Choroid plexus epithelial cell (primary cell): ENCODE measurements at regions not wholly inside any gene's neighbourhood (a gene's known extent, or its start where the extent isn't known, plus 50 kb on each side); places are given as distances from the start of the nearest gene placed in this dataset.
A peak's percentile ranks its signal among the peaks of the same experiment; 100 is the strongest.

Experiments
- DNase-seq: peaks from one replicate; pipeline ENCODE4 v3.0.0-alpha.2; 2010; ENCODE audit warnings: low read depth
- H3K4me3 ChIP-seq: 2 replicates; pipeline ENCODE4 v1.5.1; 2011; ENCODE audit warnings: low read depth, mild to moderate bottlenecking, control low read depth, low read length, moderate library complexity
- TF ChIP-seq, protein P1 (sequence below): conservative IDR thresholded peaks from 2 replicates; pipeline ENCODE4 v1.5.1; 2011; ENCODE audit warnings: low read depth, mild to moderate bottlenecking, control low read depth, inconsistent platforms, low read length, moderate library complexity

DNA sequence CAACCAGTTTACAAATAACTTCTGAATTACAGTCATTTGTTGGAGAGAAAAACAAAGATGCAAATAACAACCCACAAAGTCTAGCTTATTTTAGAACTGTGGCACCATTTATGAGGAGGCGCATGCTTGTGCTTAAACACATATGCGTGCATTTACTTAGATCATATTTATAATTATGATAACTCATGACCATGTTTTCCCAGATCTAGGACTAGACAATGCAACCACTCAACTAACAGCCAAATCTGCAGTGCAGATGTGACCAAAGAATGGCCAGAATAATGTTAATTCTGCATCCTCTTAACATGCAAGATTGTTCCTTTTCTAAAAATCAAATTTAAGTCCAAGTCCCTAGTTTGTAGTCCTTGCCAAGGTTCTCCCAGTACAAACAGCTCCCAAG is 167.3 kb upstream of the FST start:
- TF ChIP-seq, protein P1, sequence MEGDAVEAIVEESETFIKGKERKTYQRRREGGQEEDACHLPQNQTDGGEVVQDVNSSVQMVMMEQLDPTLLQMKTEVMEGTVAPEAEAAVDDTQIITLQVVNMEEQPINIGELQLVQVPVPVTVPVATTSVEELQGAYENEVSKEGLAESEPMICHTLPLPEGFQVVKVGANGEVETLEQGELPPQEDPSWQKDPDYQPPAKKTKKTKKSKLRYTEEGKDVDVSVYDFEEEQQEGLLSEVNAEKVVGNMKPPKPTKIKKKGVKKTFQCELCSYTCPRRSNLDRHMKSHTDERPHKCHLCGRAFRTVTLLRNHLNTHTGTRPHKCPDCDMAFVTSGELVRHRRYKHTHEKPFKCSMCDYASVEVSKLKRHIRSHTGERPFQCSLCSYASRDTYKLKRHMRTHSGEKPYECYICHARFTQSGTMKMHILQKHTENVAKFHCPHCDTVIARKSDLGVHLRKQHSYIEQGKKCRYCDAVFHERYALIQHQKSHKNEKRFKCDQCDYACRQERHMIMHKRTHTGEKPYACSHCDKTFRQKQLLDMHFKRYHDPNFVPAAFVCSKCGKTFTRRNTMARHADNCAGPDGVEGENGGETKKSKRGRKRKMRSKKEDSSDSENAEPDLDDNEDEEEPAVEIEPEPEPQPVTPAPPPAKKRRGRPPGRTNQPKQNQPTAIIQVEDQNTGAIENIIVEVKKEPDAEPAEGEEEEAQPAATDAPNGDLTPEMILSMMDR = no peak
- DNase-seq = no peak
- no peak overlapping the region for H3K4me3 ChIP-seq

- TF ChIP-seq, protein P1 = peak; percentile 24
- DNase-seq = no peak
- H3K4me3 ChIP-seq = no peak overlapping the region
These were observed 162.1 kb upstream of the FST start for GRCh38 chr5:53318303-53318702.

GRCh38 chr5:53319315-53319714 is 161.1 kb upstream of the FST start:
- TF ChIP-seq, protein P1 = no peak
- DNase-seq = no peak
- H3K4me3 ChIP-seq = no peak overlapping the region

DNA sequence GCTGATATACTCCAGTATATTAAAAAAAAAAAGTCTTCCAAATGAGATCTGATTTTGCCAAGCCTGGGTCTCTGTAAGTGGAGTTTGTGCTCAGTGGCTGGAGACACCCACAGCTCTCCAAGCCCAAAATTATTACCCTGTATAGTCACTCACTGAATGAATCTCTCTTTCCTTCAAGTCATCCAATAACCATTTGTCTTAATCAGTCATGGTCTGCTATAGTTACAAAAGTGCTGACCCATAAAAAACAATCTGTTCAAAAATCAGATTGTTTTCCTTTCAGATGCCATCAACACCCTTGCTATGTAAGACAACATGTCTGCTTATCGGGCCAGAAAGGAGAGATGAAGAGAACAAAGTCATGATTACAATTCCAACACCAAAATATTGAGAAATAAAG is 159.4 kb upstream of the FST start:
- TF ChIP-seq, protein P1 = no peak
- DNase-seq = no peak
- no peak overlapping the region for H3K4me3 ChIP-seq

DNA sequence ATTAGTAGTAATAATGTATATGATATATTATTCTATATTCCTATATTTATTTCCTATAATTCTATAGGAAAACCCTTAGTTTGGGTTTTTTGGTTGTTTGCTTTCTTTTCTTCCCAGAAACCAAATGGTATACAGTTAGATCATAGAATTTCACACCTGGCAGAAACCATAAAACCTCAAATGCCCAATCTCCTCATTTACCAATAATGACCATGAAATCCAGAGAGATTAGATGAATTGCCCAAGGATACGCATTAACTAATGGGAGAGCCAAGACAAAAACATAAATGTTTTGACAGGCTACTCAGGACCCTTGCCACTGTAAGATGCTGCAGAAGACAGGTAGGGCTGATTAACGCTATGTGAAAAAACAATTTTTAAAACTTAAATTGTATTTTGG is 158.7 kb upstream of the FST start:
- TF ChIP-seq, protein P1 = no peak
- no peak overlapping the region for H3K4me3 ChIP-seq
- no peak for DNase-seq

DNA sequence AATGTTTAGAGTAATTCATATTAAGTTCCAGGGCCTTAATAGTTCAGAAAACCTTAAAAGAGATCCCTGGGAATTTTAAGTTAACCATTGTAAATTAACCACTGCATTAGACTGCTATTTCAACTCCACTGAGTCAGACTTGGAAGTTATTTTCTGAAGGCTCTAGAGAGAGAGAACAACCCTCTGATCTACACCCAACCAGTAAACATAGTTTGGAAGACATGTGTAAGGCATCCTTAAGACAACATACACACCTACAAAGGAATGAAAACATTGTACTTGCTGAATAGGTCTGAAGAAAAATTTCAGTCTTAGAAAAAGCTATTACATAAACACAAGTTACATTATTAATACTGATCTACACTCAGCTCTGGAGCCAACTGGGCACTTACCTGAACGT is 158.2 kb upstream of the FST start:
- no peak overlapping the region for H3K4me3 ChIP-seq
- TF ChIP-seq, protein P1 = no peak
- peak; percentile 48 for DNase-seq

DNA sequence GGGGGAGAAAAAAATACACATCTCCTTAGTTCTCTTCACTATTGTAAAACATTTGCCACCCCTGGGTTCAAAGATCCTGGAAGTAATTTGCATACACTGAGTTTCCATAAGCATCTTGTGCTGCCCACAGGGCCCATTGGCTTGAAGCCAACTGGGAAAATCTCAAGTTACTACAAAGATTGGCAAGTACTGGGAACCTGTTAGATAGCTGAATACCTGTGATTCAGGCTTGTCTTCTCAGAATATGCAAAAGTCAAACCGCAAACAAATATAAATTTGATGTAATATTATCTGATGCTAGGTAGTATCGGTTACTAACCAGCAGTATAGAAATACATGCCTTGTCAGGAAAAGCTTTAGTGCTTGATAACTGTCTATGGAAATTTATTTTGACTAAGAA is 156.9 kb upstream of the FST start:
- no peak for DNase-seq
- TF ChIP-seq, protein P1 = no peak
- no peak overlapping the region for H3K4me3 ChIP-seq
